K562 (cell line): ENCODE measurements at regions not wholly inside any gene's neighbourhood (a gene's known extent, or its start where the extent isn't known, plus 50 kb on each side); places are given as distances from the start of the nearest gene placed in this dataset.

Source experiments
- ATAC-seq: fragments of 200-7000 bp; cut with Tn5 transposase; 3 replicates; pipeline ENCODE4 v1.9.1; 2020; ENCODE audit warnings: moderate library complexity
- BruUV-seq: library from RNA; stranded (reverse); fragments of 400-500 nt; replicated peaks from 2 replicates; lab custom pipeline; 2021; lab: Mats Ljungman, UMichigan
- CTCF ChIA-PET: fragments of 300-600 bp; formaldehyde crosslinking; extraction: SDS; loops from one replicate; lab custom pipeline; 2021; ENCODE audit warnings: low intra/inter-chr PET ratio; lab: Yijun Ruan, JAX
- POLR2A ChIA-PET: fragments of 300-600, 350-650 bp; sonication (Branson Sonifier 250); formaldehyde crosslinking; extraction: SDS; loops from one replicate; lab custom pipeline; 2021; ENCODE audit warnings: antibody characterized with exemption, inconsistent platforms; lab: Yijun Ruan, JAX
- DNase-seq, 4 experiments: peaks; one replicate each; pipeline versions ENCODE4 v3.0.0 to v3.0.0-alpha.2; 2011 to 2018; ENCODE audit warnings: low spot score in 3 of 4, mixed read lengths in 3 of 4; ENCODE audit errors: extremely low read depth in 1 of 4
- FAIRE-seq: peaks from 2 replicates; lab custom pipeline; 2011; peaks lifted over from hg19 to GRCh38; lab: Jason Lieb, UNC
- H2AFZ ChIP-seq: 2 replicates; pipeline ENCODE4 v1.6.0; 2011; ENCODE audit warnings: low read depth, low read length, control low read depth, inconsistent platforms
- H3K27ac ChIP-seq: fragments of 200-600 bp; 3 replicates; pipeline ENCODE4 v1.8.0; 2011; ENCODE audit warnings: low read depth, mild to moderate bottlenecking, control low read depth, inconsistent platforms, low read length, moderate library complexity, mixed read lengths; ENCODE audit errors: extremely low read depth
- H3K27me3 ChIP-seq, 2 experiments: fragments of 300-600 bp in 1 of 2; 2 replicates in 1 of 2; 3 replicates in 1 of 2; pipeline versions ENCODE4 v1.6.0 to v1.8.0; 2011; ENCODE audit warnings: inconsistent platforms in 2 of 2, low read length in 2 of 2, mild to moderate bottlenecking in 1 of 2, mixed read lengths in 1 of 2, moderate library complexity in 1 of 2; ENCODE audit not compliant: control insufficient read depth in 2 of 2, insufficient read depth in 2 of 2
- H3K36me3 ChIP-seq: fragments of 300-600 bp; 3 replicates; pipeline ENCODE4 v1.8.0; 2011; ENCODE audit warnings: mild to moderate bottlenecking, low read length, inconsistent platforms; ENCODE audit not compliant: control insufficient read depth, insufficient read depth
- H3K4me1 ChIP-seq, 2 experiments: fragments of 200-600 bp in 1 of 2; replicated peaks in 1 of 2; 2 replicates in 1 of 2; 3 replicates in 1 of 2; pipeline versions ENCODE4 v1.5.1 to v1.8.0; 2011; ENCODE audit warnings: inconsistent platforms in 2 of 2, low read length in 2 of 2, mild to moderate bottlenecking in 1 of 2, mixed read lengths in 1 of 2, moderate library complexity in 1 of 2; ENCODE audit not compliant: control insufficient read depth in 2 of 2, insufficient read depth in 2 of 2
- H3K4me2 ChIP-seq: 2 replicates; pipeline ENCODE4 v1.6.1; 2011; ENCODE audit warnings: low read length, control low read depth, inconsistent platforms, mixed read lengths; ENCODE audit not compliant: insufficient read depth
- H3K4me3 ChIP-seq: fragments of 200-600 bp; sonication (generic), shearing (Covaris generic); 2 replicates; pipeline ENCODE4 v1.5.1; 2016; ENCODE audit warnings: control low read depth, inconsistent platforms
- H3K79me2 ChIP-seq: fragments of 200-600 bp; 3 replicates; pipeline ENCODE4 v1.8.0; 2011; ENCODE audit warnings: low read length, inconsistent platforms; ENCODE audit not compliant: control insufficient read depth, insufficient read depth
- H3K9ac ChIP-seq, 2 experiments: 2 replicates each; pipeline versions ENCODE4 v1.6.0 to v1.6.1; 2011; ENCODE audit warnings: low read depth in 2 of 2, low read length in 2 of 2, control low read depth in 1 of 2, inconsistent platforms in 1 of 2, mild to moderate bottlenecking in 1 of 2, mixed read lengths in 1 of 2; ENCODE audit not compliant: insufficient read depth in 1 of 2
- H3K9me1 ChIP-seq: one replicate; pipeline ENCODE4 v1.6.0; 2011; ENCODE audit warnings: inconsistent platforms, mild to moderate bottlenecking, low read length, moderate library complexity; ENCODE audit not compliant: control insufficient read depth, insufficient read depth
- H3K9me3 ChIP-seq: replicated peaks from 2 replicates; pipeline ENCODE4 v1.5.1; 2011; ENCODE audit warnings: low read depth, low read length, inconsistent platforms; ENCODE audit not compliant: control insufficient read depth, insufficient read depth
- H4K20me1 ChIP-seq: replicated peaks from 2 replicates; pipeline ENCODE4 v1.6.1; 2011; ENCODE audit warnings: low read length, inconsistent platforms, mixed read lengths; ENCODE audit not compliant: control insufficient read depth, insufficient read depth
- ELF4 ChIP-seq: fragments of 450-650 bp; formaldehyde crosslinking; IDR thresholded peaks from 2 replicates; pipeline ENCODE4 v1.4.0; 2022; ENCODE audit warnings: missing genetic modification characterization
- PCBP2 ChIP-seq: fragments of 200-400 bp; formaldehyde crosslinking; IDR thresholded peaks from 2 replicates; pipeline ENCODE4 v1.6.1; 2018; ENCODE audit warnings: low read length, low read depth, mild to moderate bottlenecking, moderate library complexity; ENCODE audit not compliant: poor library complexity, severe bottlenecking
- SMARCA5 ChIP-seq: fragments of 450-650 bp; IDR thresholded peaks from 2 replicates; pipeline ENCODE4 v1.6.1; 2016
- TRIM24 ChIP-seq, 2 experiments: fragments of 450-650 bp; IDR thresholded peaks; 2 replicates each; pipeline ENCODE4 v1.6.1; 2016
- WGBS: fragments of 100-300 bp; shearing (Covaris generic); methylation state at CpG from one replicate; pipeline ENCODE4 v1.1.6; 2016; ENCODE audit warnings: low coverage, mixed read lengths; ENCODE audit not compliant: insufficient coverage; ENCODE audit errors: missing lambda C conversion rate; 5-methylcytosine and 5-hydroxymethylcytosine counted together
- in situ Hi-C: fragments of 300-500 bp; cut with MboI; formaldehyde crosslinking; loops from 4 replicates; pipeline ENCODE4 v1.15.0; 2018; ENCODE audit warnings: inconsistent platforms, mixed read lengths
- intact Hi-C: fragments of 100-400 bp; cut with micrococcal nuclease; formaldehyde crosslinking; loops from 2 replicates; pipeline ENCODE4 v1.14.2; 2022

DNA sequence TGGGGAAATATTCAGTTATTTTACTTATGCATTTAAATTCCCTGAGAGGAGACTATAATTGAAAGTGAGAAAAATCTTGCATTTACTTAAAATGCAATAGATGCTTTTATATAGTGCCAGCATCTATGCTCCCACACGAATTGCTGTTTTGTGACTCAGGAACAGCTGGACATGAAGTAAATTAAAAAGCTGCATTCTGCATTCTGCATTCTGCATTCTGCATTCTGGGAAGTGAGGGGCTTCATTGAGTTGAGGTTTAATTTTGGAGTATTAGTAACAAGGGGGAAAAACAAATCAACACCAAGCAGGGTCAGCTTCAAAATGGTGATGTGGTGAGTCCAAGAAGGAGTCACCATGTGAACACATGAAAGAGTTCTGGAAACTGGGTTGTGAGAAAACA, 101.2 kb downstream of the C12orf50 start:
- no peaks in the 10 kb centered on the region for H3K9me3 ChIP-seq
- H2AFZ ChIP-seq = no peak overlapping the region
- H3K4me3 ChIP-seq = no peak overlapping the region
- CTCF ChIA-PET = no interaction called here
- no peak for FAIRE-seq
- 0% methylated on average over 1 of the region's 1 CpG for WGBS
- no peaks in the 10 kb centered on the region for H3K9me1 ChIP-seq
- DNase-seq = no peak
- in situ Hi-C loops = no loop called here
- H3K27me3 ChIP-seq = no peaks in the 10 kb centered on the region
- H3K4me2 ChIP-seq = no peak overlapping the region
- intact Hi-C loops = no loop called here
- BruUV-seq = no TSS peak
- H4K20me1 ChIP-seq = no peaks in the 10 kb centered on the region
- H3K79me2 ChIP-seq = no peaks in the 10 kb centered on the region
- no peak overlapping the region for H3K9ac ChIP-seq
- H3K27ac ChIP-seq = no peak overlapping the region
- TF ChIP-seq SMARCA5 = no peak
- no peak for ATAC-seq
- H3K36me3 ChIP-seq = no peaks in the 10 kb centered on the region
- H3K4me1 ChIP-seq = no peaks in the 10 kb centered on the region
- POLR2A ChIA-PET = no interaction called here

DNA sequence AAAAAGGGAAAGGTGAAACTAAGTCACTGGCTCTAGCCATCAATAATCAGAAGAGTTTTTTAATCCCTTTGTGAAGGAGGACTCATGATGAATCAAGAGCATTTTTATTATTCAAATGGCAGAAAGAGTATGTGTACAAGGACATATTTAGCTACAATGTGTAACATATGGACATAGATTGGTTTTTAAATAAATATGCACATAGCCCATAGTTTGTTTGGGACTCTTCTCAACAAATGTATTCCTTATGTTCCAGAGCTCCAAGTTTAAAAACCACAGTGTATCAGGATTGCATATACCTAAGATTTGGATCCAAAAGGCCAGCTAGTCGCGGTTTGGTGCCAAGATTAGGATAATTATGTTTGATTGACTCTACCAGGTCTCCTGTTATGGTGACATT, 104.2 kb downstream of the C12orf50 start:
- ChIA-PET POLR2A (no interaction called here), CTCF (no interaction called here)
- intact Hi-C loops (no loop called here), in situ Hi-C loops (no loop called here)
- DNase-seq = no peak
- Histone ChIP-seq H3K36me3 (no peaks in the 10 kb centered on the region), H3K79me2 (no peaks in the 10 kb centered on the region), H3K27ac (no peak overlapping the region), H3K4me1 (no peaks in the 10 kb centered on the region), H3K4me3 (no peak overlapping the region), H3K9me1 (no peaks in the 10 kb centered on the region)
- BruUV-seq = no TSS peak
- 0% methylated on average over 2 of the region's 2 CpGs for WGBS
- TF ChIP-seq TRIM24 (IDR thresholded peaks at IDR 0.05) = no peak
- no peak for TF ChIP-seq ELF4 (CRISPR knock-in tag)
- TF ChIP-seq PCBP2 = no peak
- TF ChIP-seq, all 486 proteins: peak for 0
- Histone ChIP-seq H4K20me1 (no peaks in the 10 kb centered on the region), H3K27me3 (no peaks in the 10 kb centered on the region), H3K9ac (no peak overlapping the region), H2AFZ (no peak overlapping the region), H3K4me2 (no peak overlapping the region), H3K9me3 (no peaks in the 10 kb centered on the region)
- ATAC-seq = no peak
- no peak for FAIRE-seq
